Neural progenitor cell (in vitro differentiated cells): ENCODE measurements at regions not wholly inside any gene's neighbourhood (a gene's known extent, or its start where the extent isn't known, plus 50 kb on each side); places are given as distances from the start of the nearest gene placed in this dataset.

ENCODE experiments used
- DNase-seq: peaks from one replicate; pipeline ENCODE4 v3.0.0-alpha.2; 2016; ENCODE audit warnings: low spot score
- H2AFZ ChIP-seq: fragments of 200-600 bp; sonication (generic); replicated peaks from 2 replicates; pipeline ENCODE4 v1.6.1; 2016; ENCODE audit warnings: antibody characterized with exemption
- H3F3A ChIP-seq: fragments of 200-600 bp; sonication (generic); 2 replicates; pipeline ENCODE4 v1.6.1; 2016; ENCODE audit warnings: antibody characterized with exemption, low read depth
- H3K27ac ChIP-seq: fragments of 200-600 bp; sonication (generic); 2 replicates; pipeline ENCODE4 v1.5.1; 2016; ENCODE audit warnings: mild to moderate bottlenecking
- H3K27me3 ChIP-seq: fragments of 200-600 bp; sonication (generic); 2 replicates; pipeline ENCODE4 v1.6.1; 2016; ENCODE audit warnings: mild to moderate bottlenecking, moderate library complexity
- H3K36me3 ChIP-seq: fragments of 200-600 bp; sonication (generic); 2 replicates; pipeline ENCODE4 v1.5.1; 2016
- H3K4me1 ChIP-seq: fragments of 200-600 bp; sonication (generic); 2 replicates; pipeline ENCODE4 v1.6.1; 2016; ENCODE audit warnings: mixed run types
- H3K4me2 ChIP-seq: fragments of 200-600 bp; sonication (generic); 2 replicates; pipeline ENCODE4 v1.6.1; 2016
- H3K4me3 ChIP-seq: fragments of 200-600 bp; sonication (generic); 2 replicates; pipeline ENCODE4 v1.5.1; 2016
- H3K79me2 ChIP-seq: fragments of 200-600 bp; sonication (generic); 2 replicates; pipeline ENCODE4 v1.6.1; 2016; ENCODE audit warnings: low read depth
- H3K9ac ChIP-seq: fragments of 200-600 bp; sonication (generic); 2 replicates; pipeline ENCODE4 v1.6.1; 2016
- H3K9me3 ChIP-seq: fragments of 200-600 bp; sonication (generic); 2 replicates; pipeline ENCODE4 v1.5.1; 2016; ENCODE audit warnings: low read depth
- H4K20me1 ChIP-seq: fragments of 200-600 bp; sonication (generic); 2 replicates; pipeline ENCODE4 v1.6.1; 2016; ENCODE audit warnings: low read depth
- H3K27ac Mint-ChIP-seq: 3 replicates; pipeline ENCODE4 v1.8.0; 2021; ENCODE audit warnings: mixed read lengths
- H3K27me3 Mint-ChIP-seq: 2 replicates; pipeline ENCODE4 v1.8.0; 2022; ENCODE audit warnings: low read depth, mild to moderate bottlenecking, inconsistent platforms, moderate library complexity, mixed read lengths; ENCODE audit not compliant: insufficient read depth
- H3K36me3 Mint-ChIP-seq: 3 replicates; pipeline ENCODE4 v1.8.0; 2021; ENCODE audit warnings: mixed read lengths
- H3K4me1 Mint-ChIP-seq: 3 replicates; pipeline ENCODE4 v1.8.0; 2021; ENCODE audit warnings: mixed read lengths
- H3K4me3 Mint-ChIP-seq: 3 replicates; pipeline ENCODE4 v1.8.0; 2021; ENCODE audit warnings: mild to moderate bottlenecking, moderate library complexity, mixed read lengths
- H3K9me3 Mint-ChIP-seq: 3 replicates; pipeline ENCODE4 v1.8.0; 2020; ENCODE audit warnings: mixed read lengths
- EZH2 ChIP-seq: fragments of 200-600 bp; sonication (generic); IDR thresholded peaks from 2 replicates; pipeline ENCODE4 v1.6.1; 2017; ENCODE audit warnings: antibody characterized with exemption, mild to moderate bottlenecking, moderate library complexity
- EZH2phosphoT487 ChIP-seq: fragments of 200-600 bp; sonication (generic); IDR thresholded peaks from 2 replicates; pipeline ENCODE4 v1.6.1; 2017; ENCODE audit warnings: antibody characterized with exemption
- TF ChIP-seq, protein P1 (sequence below): fragments of 200-600 bp; sonication (generic); IDR thresholded peaks from 2 replicates; pipeline ENCODE4 v1.5.1; 2017; ENCODE audit warnings: antibody characterized with exemption, mild to moderate bottlenecking

DNA sequence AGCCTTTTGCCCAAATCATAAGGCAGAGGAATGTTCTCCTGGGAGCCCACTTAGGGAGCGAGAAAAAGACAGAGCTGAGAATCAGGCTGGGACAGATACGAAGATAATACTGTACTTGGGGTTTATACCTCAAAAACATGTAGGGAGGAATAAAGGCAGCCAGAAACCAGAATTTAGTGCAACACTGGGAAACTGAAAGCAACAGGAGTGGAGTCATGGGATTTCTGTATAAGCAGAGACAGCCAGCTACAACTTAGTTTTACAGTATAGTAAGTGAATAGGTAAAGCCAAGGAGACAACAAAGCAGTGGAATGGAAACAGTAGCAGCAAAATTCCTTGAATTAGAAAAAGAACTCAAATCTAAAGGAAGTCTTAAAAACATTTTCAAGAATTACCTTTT lies 413.2 kb downstream of the FAT4 start:
- no peak for DNase-seq
- no peak overlapping the region for H3K9ac ChIP-seq
- no peaks in the 10 kb centered on the region for H4K20me1 ChIP-seq
- H3K4me3 Mint-ChIP-seq = no peak overlapping the region
- H3K27ac Mint-ChIP-seq = peak overlapping the region; percentile 9
- H3K4me1 Mint-ChIP-seq = peaks cover 41% of the 10 kb centered on the region
- H3K27me3 ChIP-seq = no peaks in the 10 kb centered on the region
- H3F3A ChIP-seq = no peaks in the 10 kb centered on the region
- H3K4me1 ChIP-seq = peaks cover 9% of the 10 kb centered on the region
- no peaks in the 10 kb centered on the region for H3K36me3 ChIP-seq
- peak overlapping the region; percentile 14 for H2AFZ ChIP-seq
- H3K4me2 ChIP-seq = no peak overlapping the region
- TF ChIP-seq, protein P1, sequence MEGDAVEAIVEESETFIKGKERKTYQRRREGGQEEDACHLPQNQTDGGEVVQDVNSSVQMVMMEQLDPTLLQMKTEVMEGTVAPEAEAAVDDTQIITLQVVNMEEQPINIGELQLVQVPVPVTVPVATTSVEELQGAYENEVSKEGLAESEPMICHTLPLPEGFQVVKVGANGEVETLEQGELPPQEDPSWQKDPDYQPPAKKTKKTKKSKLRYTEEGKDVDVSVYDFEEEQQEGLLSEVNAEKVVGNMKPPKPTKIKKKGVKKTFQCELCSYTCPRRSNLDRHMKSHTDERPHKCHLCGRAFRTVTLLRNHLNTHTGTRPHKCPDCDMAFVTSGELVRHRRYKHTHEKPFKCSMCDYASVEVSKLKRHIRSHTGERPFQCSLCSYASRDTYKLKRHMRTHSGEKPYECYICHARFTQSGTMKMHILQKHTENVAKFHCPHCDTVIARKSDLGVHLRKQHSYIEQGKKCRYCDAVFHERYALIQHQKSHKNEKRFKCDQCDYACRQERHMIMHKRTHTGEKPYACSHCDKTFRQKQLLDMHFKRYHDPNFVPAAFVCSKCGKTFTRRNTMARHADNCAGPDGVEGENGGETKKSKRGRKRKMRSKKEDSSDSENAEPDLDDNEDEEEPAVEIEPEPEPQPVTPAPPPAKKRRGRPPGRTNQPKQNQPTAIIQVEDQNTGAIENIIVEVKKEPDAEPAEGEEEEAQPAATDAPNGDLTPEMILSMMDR = no peak
- TF ChIP-seq EZH2phosphoT487 = no peak
- no peak for TF ChIP-seq EZH2
- H3K27me3 Mint-ChIP-seq = no peaks in the 10 kb centered on the region
- H3K27ac ChIP-seq = no peak overlapping the region
- H3K79me2 ChIP-seq = no peaks in the 10 kb centered on the region
- peaks cover 4% of the 10 kb centered on the region for H3K9me3 Mint-ChIP-seq
- H3K4me3 ChIP-seq = no peak overlapping the region
- H3K9me3 ChIP-seq = no peaks in the 10 kb centered on the region
- no peaks in the 10 kb centered on the region for H3K36me3 Mint-ChIP-seq

GRCh38 chr4:125728568-125728967 lies 413.8 kb downstream of the FAT4 start:
- peaks cover 9% of the 10 kb centered on the region for H3K4me1 ChIP-seq
- no peak overlapping the region for H3K4me3 ChIP-seq
- no peak overlapping the region for H3K4me2 ChIP-seq
- no peaks in the 10 kb centered on the region for H3K9me3 ChIP-seq
- H3K27me3 Mint-ChIP-seq = no peaks in the 10 kb centered on the region
- no peak overlapping the region for H3K4me3 Mint-ChIP-seq
- peaks cover 4% of the 10 kb centered on the region for H3K9me3 Mint-ChIP-seq
- no peaks in the 10 kb centered on the region for H3K27me3 ChIP-seq
- TF ChIP-seq, protein P1 = no peak
- TF ChIP-seq EZH2 = no peak
- TF ChIP-seq EZH2phosphoT487 = no peak
- H3K36me3 ChIP-seq = no peaks in the 10 kb centered on the region
- no peaks in the 10 kb centered on the region for H4K20me1 ChIP-seq
- H3K4me1 Mint-ChIP-seq = peaks cover 47% of the 10 kb centered on the region
- no peaks in the 10 kb centered on the region for H3K79me2 ChIP-seq
- H3K27ac ChIP-seq = no peak overlapping the region
- no peaks in the 10 kb centered on the region for H3F3A ChIP-seq
- no peak overlapping the region for H3K27ac Mint-ChIP-seq
- no peak overlapping the region for H2AFZ ChIP-seq
- no peak overlapping the region for H3K9ac ChIP-seq
- no peaks in the 10 kb centered on the region for H3K36me3 Mint-ChIP-seq
- DNase-seq = peak; percentile 34

DNA sequence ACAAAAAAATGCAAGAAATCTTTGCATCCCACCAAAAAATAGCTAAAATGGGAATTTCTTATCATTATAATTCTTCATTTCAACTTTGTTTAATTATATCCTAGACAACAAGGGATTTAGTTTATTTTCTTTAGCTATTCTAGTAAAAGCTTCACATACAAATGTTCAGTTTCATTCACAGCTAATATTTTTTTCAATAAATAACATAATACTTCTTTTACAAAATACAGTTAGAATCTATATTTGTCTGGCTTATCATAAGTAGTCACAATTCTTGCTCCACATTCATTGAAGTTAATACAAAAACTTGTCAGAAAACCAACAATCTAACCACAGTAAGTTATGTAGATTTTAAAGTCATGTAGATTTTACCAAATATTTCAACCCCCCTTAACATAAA lies 414.4 kb downstream of the FAT4 start:
- Histone ChIP-seq H3K9me3 (no peaks in the 10 kb centered on the region), H3K4me1 (peaks cover 9% of the 10 kb centered on the region), H3K79me2 (no peaks in the 10 kb centered on the region), H3K27me3 (no peaks in the 10 kb centered on the region), H3K4me2 (no peak overlapping the region), H3K9ac (no peak overlapping the region), H2AFZ (no peak overlapping the region), H3K27ac (no peak overlapping the region), H3K36me3 (no peaks in the 10 kb centered on the region), H3F3A (no peaks in the 10 kb centered on the region), H4K20me1 (no peaks in the 10 kb centered on the region), H3K4me3 (no peak overlapping the region)
- H3K36me3 Mint-ChIP-seq = no peaks in the 10 kb centered on the region
- TF ChIP-seq, protein P1 = no peak
- TF ChIP-seq EZH2 = no peak
- no peak for TF ChIP-seq EZH2phosphoT487
- no peak for DNase-seq
- H3K27ac Mint-ChIP-seq = no peak overlapping the region
- no peaks in the 10 kb centered on the region for H3K27me3 Mint-ChIP-seq
- H3K9me3 Mint-ChIP-seq = peaks cover 4% of the 10 kb centered on the region
- no peak overlapping the region for H3K4me3 Mint-ChIP-seq
- peaks cover 47% of the 10 kb centered on the region for H3K4me1 Mint-ChIP-seq
